Naive thymus-derived CD4-positive, alpha-beta T cell (primary cell): ENCODE measurements at regions not wholly inside any gene's neighbourhood (a gene's known extent, or its start where the extent isn't known, plus 50 kb on each side); places are given as distances from the start of the nearest gene placed in this dataset.

Source experiments
- ATAC-seq: fragments of 150-1000 bp; cut with Tn5 transposase; 2 replicates; pipeline ENCODE4 v1.10.0; 2021; ENCODE audit warnings: mild to moderate bottlenecking, moderate library complexity
- CTCF ChIA-PET: fragments of 350-600 bp; sonication (Branson Sonifier 250); formaldehyde crosslinking; loops from one replicate; lab custom pipeline; 2021; ENCODE audit warnings: antibody characterized with exemption; lab: Charles Lee
- POLR2A ChIA-PET: fragments of 350-600 bp; sonication (Branson Sonifier 250); formaldehyde crosslinking; loops from one replicate; lab custom pipeline; 2021; ENCODE audit warnings: antibody characterized with exemption, inconsistent platforms; lab: Charles Lee
- DNase-seq, 9 donors: peaks; one replicate each; pipeline versions ENCODE4 v3.0.0 to v3.0.0-alpha.2; 2020 to 2022; ENCODE audit warnings: mixed read lengths in 1 of 9
- H3K27ac ChIP-seq: one replicate; pipeline ENCODE4 v1.7.0; 2013; ENCODE audit warnings: mild to moderate bottlenecking, low read depth, low read length, moderate library complexity
- H3K27me3 ChIP-seq, 2 donors: one replicate each; pipeline ENCODE4 v1.7.0; 2013; ENCODE audit warnings: low read length in 2 of 2, mild to moderate bottlenecking in 2 of 2, moderate library complexity in 2 of 2; ENCODE audit not compliant: control insufficient read depth in 2 of 2, insufficient read depth in 2 of 2
- H3K36me3 ChIP-seq, 3 experiments: 1 replicate in 2 of 3; 2 replicates in 1 of 3; pipeline ENCODE4 v1.7.0; 2013; ENCODE audit warnings: low read length in 3 of 3, mild to moderate bottlenecking in 3 of 3, moderate library complexity in 1 of 3; ENCODE audit not compliant: insufficient read depth in 3 of 3, control insufficient read depth in 2 of 3
- H3K4me1 ChIP-seq, 2 donors: one replicate each; pipeline ENCODE4 v1.7.0; 2013; ENCODE audit warnings: low read length in 2 of 2, mild to moderate bottlenecking in 2 of 2, moderate library complexity in 1 of 2; ENCODE audit not compliant: control insufficient read depth in 2 of 2, insufficient read depth in 2 of 2
- H3K4me3 ChIP-seq: 2 replicates; pipeline ENCODE4 v1.7.0; 2013; ENCODE audit warnings: mild to moderate bottlenecking, low read length
- H3K9me3 ChIP-seq, 3 experiments: 1 replicate in 2 of 3; 2 replicates in 1 of 3; pipeline ENCODE4 v1.7.0; 2013; ENCODE audit warnings: low read length in 3 of 3; ENCODE audit not compliant: control insufficient read depth in 2 of 3
- H3K27ac Mint-ChIP-seq, 9 donors: one replicate each; pipeline ENCODE4 v1.8.0; 2020 to 2022; ENCODE audit warnings: mixed read lengths in 9 of 9, mild to moderate bottlenecking in 8 of 9, moderate library complexity in 5 of 9, inconsistent platforms in 2 of 9
- H3K27me3 Mint-ChIP-seq, 5 donors: one replicate each; pipeline ENCODE4 v1.8.0; 2021 to 2022; ENCODE audit warnings: mixed read lengths in 5 of 5, mild to moderate bottlenecking in 1 of 5
- H3K36me3 Mint-ChIP-seq, 5 donors: one replicate each; pipeline ENCODE4 v1.8.0; 2020 to 2022; ENCODE audit warnings: mixed read lengths in 5 of 5, mild to moderate bottlenecking in 3 of 5, inconsistent platforms in 1 of 5
- H3K4me1 Mint-ChIP-seq, 7 donors: one replicate each; pipeline ENCODE4 v1.8.0; 2020 to 2022; ENCODE audit warnings: mixed read lengths in 7 of 7, mild to moderate bottlenecking in 3 of 7, inconsistent platforms in 1 of 7
- H3K4me3 Mint-ChIP-seq, 10 donors: one replicate each; pipeline ENCODE4 v1.8.0; 2020 to 2022; ENCODE audit warnings: mild to moderate bottlenecking in 10 of 10, mixed read lengths in 10 of 10, moderate library complexity in 6 of 10, inconsistent platforms in 2 of 10
- H3K9me3 Mint-ChIP-seq, 11 donors: one replicate each; pipeline ENCODE4 v1.8.0; 2020 to 2022; ENCODE audit warnings: mixed read lengths in 11 of 11, mild to moderate bottlenecking in 4 of 11, inconsistent platforms in 1 of 11, moderate library complexity in 1 of 11
- intact Hi-C, 2 donors: fragments of 100-400 bp; cut with micrococcal nuclease; formaldehyde crosslinking; loops; one replicate each; pipeline ENCODE4 v1.15.1; 2023

- CTCF ChIA-PET: no interaction called here
- no peak for DNase-seq
- intact Hi-C loops: no loop called here
Observed at GRCh38 chr7:19851504-19851903, 78.1 kb upstream of the TMEM196 start.

GRCh38 chr7:19834566-19834965 lies 61.1 kb upstream of the TMEM196 start:
- DNase-seq: no peak
- no peak overlapping the region for H3K27ac Mint-ChIP-seq
- intact Hi-C loops: no loop called here
- H3K9me3 ChIP-seq: no peaks in the 10 kb centered on the region
- no peak overlapping the region for H3K27ac ChIP-seq
- no peaks in the 10 kb centered on the region for H3K36me3 ChIP-seq
- no peaks in the 10 kb centered on the region for H3K4me1 ChIP-seq
- no peaks in the 10 kb centered on the region for H3K27me3 ChIP-seq
- H3K4me1 Mint-ChIP-seq: no peaks in the 10 kb centered on the region
- H3K9me3 Mint-ChIP-seq: peaks cover 0 to 13% (median 0%) of the 10 kb centered on the region in 11 donors
- no peaks in the 10 kb centered on the region for H3K36me3 Mint-ChIP-seq
- H3K4me3 ChIP-seq: no peak overlapping the region
- H3K27me3 Mint-ChIP-seq: no peaks in the 10 kb centered on the region
- no peak for ATAC-seq
- CTCF ChIA-PET: no interaction called here
- POLR2A ChIA-PET: no interaction called here
- no peak overlapping the region for H3K4me3 Mint-ChIP-seq

More at GRCh38 chr7:19851504-19851903, 78.1 kb upstream of the TMEM196 start:
- H3K4me3 Mint-ChIP-seq: no peak overlapping the region
- peaks cover 0 to 17% (median 1%) of the 10 kb centered on the region in 11 donors for H3K9me3 Mint-ChIP-seq
- Histone ChIP-seq H3K4me1 (no peaks in the 10 kb centered on the region), H3K27me3 (no peaks in the 10 kb centered on the region), H3K4me3 (no peak overlapping the region), H3K36me3 (no peaks in the 10 kb centered on the region), H3K27ac (no peak overlapping the region), H3K9me3 (no peaks in the 10 kb centered on the region)
- H3K27ac Mint-ChIP-seq: no peak overlapping the region
- H3K27me3 Mint-ChIP-seq: no peaks in the 10 kb centered on the region
- H3K36me3 Mint-ChIP-seq: no peaks in the 10 kb centered on the region
- POLR2A ChIA-PET: no interaction called here
- H3K4me1 Mint-ChIP-seq: no peaks in the 10 kb centered on the region
- no peak for ATAC-seq

DNA sequence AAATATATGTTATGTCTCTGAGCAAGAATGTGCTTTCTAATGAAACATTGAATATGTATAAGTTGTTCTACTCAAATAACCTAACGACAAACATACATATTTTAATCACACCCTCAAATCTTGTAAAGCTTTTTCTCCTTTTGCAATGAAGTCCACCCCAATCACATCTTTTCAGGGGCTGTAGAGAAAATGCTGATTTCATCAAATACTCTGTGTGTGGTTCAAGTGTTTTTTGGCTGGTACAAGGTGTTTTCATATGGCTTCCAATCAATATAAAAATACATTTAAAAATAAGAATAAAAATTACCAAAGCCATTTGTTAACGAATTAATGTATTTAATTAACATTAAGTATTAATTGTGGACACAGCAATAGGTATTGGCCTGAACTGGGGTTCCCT lies 57.2 kb upstream of the TMEM196 start:
- Mint-ChIP-seq H3K36me3 (no peaks in the 10 kb centered on the region), H3K9me3 (peaks cover 0 to 2% (median 0%) of the 10 kb centered on the region in 11 donors), H3K4me1 (no peaks in the 10 kb centered on the region), H3K4me3 (no peak overlapping the region), H3K27me3 (no peaks in the 10 kb centered on the region), H3K27ac (no peak overlapping the region)
- POLR2A ChIA-PET: no interaction called here
- H3K36me3 ChIP-seq: no peaks in the 10 kb centered on the region
- no peaks in the 10 kb centered on the region for H3K9me3 ChIP-seq
- intact Hi-C loops: no loop called here
- ATAC-seq: no peak
- no peak for DNase-seq
- no peaks in the 10 kb centered on the region for H3K4me1 ChIP-seq
- H3K27me3 ChIP-seq: no peaks in the 10 kb centered on the region
- H3K27ac ChIP-seq: no peak overlapping the region
- CTCF ChIA-PET: no interaction called here
- no peak overlapping the region for H3K4me3 ChIP-seq
